ENCODE measurements at regions not wholly inside any gene's neighbourhood (a gene's known extent, or its start where the extent isn't known, plus 50 kb on each side); places are given as distances from the start of the nearest gene placed in this dataset.

GRCh38 chr1:30280572-30280971, 442.8 kb downstream of the MATN1 start:
- Histone ChIP-seq H3K36me3 (no peaks in the 10 kb centered on the region), H3K27me3 (replicated peaks in 1 of 7) (peaks cover 0 to 25% (median 0%) of the 10 kb centered on the region in 7 donors), H3K4me1 (no peaks in the 10 kb centered on the region), H3K9me3 (no peaks in the 10 kb centered on the region), H3K4me3 (no peak overlapping the region), H3K27ac (no peak overlapping the region)
- DNase-seq = no peak
- intact Hi-C loops (cut with DNase I; ENCODE audit: low total_unique reads) = no loop called here
- TF ChIP-seq, protein P1, sequence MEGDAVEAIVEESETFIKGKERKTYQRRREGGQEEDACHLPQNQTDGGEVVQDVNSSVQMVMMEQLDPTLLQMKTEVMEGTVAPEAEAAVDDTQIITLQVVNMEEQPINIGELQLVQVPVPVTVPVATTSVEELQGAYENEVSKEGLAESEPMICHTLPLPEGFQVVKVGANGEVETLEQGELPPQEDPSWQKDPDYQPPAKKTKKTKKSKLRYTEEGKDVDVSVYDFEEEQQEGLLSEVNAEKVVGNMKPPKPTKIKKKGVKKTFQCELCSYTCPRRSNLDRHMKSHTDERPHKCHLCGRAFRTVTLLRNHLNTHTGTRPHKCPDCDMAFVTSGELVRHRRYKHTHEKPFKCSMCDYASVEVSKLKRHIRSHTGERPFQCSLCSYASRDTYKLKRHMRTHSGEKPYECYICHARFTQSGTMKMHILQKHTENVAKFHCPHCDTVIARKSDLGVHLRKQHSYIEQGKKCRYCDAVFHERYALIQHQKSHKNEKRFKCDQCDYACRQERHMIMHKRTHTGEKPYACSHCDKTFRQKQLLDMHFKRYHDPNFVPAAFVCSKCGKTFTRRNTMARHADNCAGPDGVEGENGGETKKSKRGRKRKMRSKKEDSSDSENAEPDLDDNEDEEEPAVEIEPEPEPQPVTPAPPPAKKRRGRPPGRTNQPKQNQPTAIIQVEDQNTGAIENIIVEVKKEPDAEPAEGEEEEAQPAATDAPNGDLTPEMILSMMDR (IDR thresholded peaks at IDR 0.05 in 8 of 11, conservative IDR thresholded peaks at IDR 0.05 in 3 of 11) = no peak
- TF ChIP-seq POLR2A (IDR thresholded peaks at IDR 0.05) (no peak), POLR2AphosphoS5 (IDR thresholded peaks at IDR 0.05) (no peak)
- WGBS, 5 donors = 82 to 93% (median 89%) methylated on average over 2 of the region's 2 CpGs

DNA sequence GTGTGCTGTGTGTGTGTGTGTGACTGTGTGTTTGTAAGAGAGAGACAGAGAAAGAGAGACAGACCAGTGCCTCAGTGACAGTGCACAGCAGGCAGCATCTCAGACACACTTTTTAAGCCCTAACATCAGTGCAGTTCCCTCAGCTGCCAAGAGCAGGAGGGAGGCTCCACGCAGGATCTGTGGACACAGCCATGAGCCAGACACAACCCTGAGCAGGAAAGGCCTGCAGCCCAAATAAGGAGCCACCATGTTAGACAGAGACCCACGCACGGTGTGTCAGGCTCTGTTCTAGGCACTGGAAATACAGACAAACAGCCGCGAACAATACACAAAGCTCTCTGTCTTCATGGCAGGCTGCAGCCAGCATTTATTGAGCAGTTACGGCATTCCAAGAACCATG, 445.5 kb downstream of the MATN1 start:
- TF ChIP-seq POLR2A (IDR thresholded peaks at IDR 0.05) = no peak
- TF ChIP-seq POLR2AphosphoS5 (IDR thresholded peaks at IDR 0.05) = no peak
- TF ChIP-seq, protein P1 (IDR thresholded peaks at IDR 0.05 in 8 of 11, conservative IDR thresholded peaks at IDR 0.05 in 3 of 11) = no peak

DNA sequence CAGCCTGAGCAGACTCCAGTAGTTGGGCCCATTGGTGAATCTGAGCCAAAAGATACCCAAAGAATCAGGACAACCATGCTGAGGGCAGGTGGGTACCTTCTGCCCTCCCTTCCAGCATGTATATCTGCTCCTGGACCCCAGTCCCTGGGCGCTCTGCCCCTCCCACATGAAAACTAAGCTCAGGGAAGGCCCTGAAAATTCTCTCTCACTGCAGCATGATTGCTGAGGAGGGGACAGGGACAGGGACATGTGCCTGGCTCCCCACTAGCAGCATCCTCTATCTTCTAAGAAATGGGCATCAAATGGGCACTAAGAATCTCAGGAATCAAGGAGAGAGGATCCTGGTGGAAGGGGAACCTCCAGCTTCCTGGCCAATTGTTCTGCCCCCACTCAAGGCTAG, 446.0 kb downstream of the MATN1 start:
- H3K27me3 ChIP-seq (replicated peaks in 1 of 7) = peaks cover 0 to 49% (median 0%) of the 10 kb centered on the region in 7 donors
- H3K27ac ChIP-seq = no peak overlapping the region
- no peaks in the 10 kb centered on the region for H3K4me1 ChIP-seq
- 75 to 91% (median 81%) methylated on average over 1 of the region's 1 CpG for WGBS, 5 donors
- intact Hi-C loops (cut with DNase I; ENCODE audit: low total_unique reads) = no loop called here
- peaks cover 0 to 15% (median 0%) of the 10 kb centered on the region in 8 donors for H3K9me3 ChIP-seq
- H3K36me3 ChIP-seq = no peaks in the 10 kb centered on the region
- H3K4me3 ChIP-seq = no peak overlapping the region
- TF ChIP-seq POLR2A (IDR thresholded peaks at IDR 0.05) (no peak), POLR2AphosphoS5 (IDR thresholded peaks at IDR 0.05) (no peak)
- TF ChIP-seq, protein P1 (IDR thresholded peaks at IDR 0.05 in 8 of 11, conservative IDR thresholded peaks at IDR 0.05 in 3 of 11) = no peak
- no peak for DNase-seq

More for the DNA sequence above, 445.5 kb downstream of the MATN1 start:
- Histone ChIP-seq H3K4me3 (no peak overlapping the region), H3K36me3 (no peaks in the 10 kb centered on the region), H3K27ac (no peak overlapping the region), H3K27me3 (replicated peaks in 1 of 7) (peaks cover 0 to 44% (median 0%) of the 10 kb centered on the region in 7 donors), H3K9me3 (peaks cover 0 to 15% (median 0%) of the 10 kb centered on the region in 8 donors), H3K4me1 (no peaks in the 10 kb centered on the region)
- peak; percentile 19 for DNase-seq
- intact Hi-C loops (cut with DNase I; ENCODE audit: low total_unique reads) = no loop called here
- WGBS, 5 donors = 83 to 93% (median 86%) methylated on average over 5 to 6 of the region's 6 CpGs

DNA sequence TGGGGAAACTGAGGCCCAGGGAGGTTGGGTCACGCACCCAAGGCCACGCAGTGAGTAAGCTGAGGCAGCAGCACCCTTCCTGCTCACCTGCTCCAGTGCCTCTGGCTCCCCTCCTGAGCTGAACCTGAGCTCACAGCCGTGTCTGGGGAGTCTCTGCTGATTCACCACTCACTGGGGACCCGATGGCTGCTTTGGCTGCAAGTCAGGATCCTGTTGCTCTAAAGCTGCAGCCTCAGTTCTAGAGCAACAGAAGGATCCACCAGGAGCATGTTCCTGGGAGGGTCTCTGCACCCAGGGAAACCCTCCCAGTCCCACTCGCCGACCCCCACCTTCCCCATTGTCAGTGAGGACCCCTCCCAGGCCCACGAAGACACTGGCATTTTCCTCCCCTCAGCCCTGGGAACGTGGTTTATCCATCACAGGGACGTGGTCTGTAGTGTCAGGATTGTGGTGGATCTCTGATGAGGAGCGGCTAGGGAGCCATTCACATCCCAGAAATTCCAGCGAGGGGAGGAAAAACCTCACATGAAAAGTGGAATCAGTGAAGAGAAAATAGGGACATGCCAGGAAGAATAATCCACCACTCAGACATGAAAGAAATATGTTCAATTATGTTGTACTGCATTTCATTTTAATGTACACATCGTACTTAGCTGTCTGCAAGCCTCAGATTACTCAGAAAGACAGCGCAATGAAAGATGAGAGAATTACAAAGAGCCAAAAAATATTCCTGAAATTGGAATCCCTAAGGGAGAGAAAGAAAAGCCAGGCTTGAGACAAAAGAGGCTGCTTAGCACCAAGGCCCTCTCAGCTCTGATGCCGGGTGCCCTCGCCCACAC, 447.2 kb downstream of the MATN1 start:
- WGBS, 5 donors = 74 to 85% (median 81%) methylated on average over 13 to 15 of the region's 15 CpGs
- TF ChIP-seq, protein P1 (IDR thresholded peaks at IDR 0.05 in 8 of 11, conservative IDR thresholded peaks at IDR 0.05 in 3 of 11) = no peak
- no peak for TF ChIP-seq POLR2A (IDR thresholded peaks at IDR 0.05)
- no peak for TF ChIP-seq POLR2AphosphoS5 (IDR thresholded peaks at IDR 0.05)
- DNase-seq = peak; percentile 20

More for the DNA sequence above, 447.2 kb downstream of the MATN1 start:
- Histone ChIP-seq H3K4me3 (no peak overlapping the region), H3K9me3 (peaks cover 0 to 15% (median 0%) of the 10 kb centered on the region in 8 donors), H3K27ac (no peak overlapping the region), H3K4me1 (no peaks in the 10 kb centered on the region), H3K36me3 (no peaks in the 10 kb centered on the region), H3K27me3 (replicated peaks in 1 of 7) (peaks cover 0 to 62% (median 0%) of the 10 kb centered on the region in 7 donors)
- intact Hi-C loops (cut with DNase I; ENCODE audit: low total_unique reads) = no loop called here

All from spleen (tissue), 11 donors.